Smooth muscle cell of the brain vasculature (primary cell): ENCODE measurements at regions not wholly inside any gene's neighbourhood (a gene's known extent, or its start where the extent isn't known, plus 50 kb on each side); places are given as distances from the start of the nearest gene placed in this dataset.
"Not testable (repeated sequence)": the region's sequence is repeated elsewhere in the genome, so short reads cannot be mapped to it uniquely, and the experiment has no call there.

Source experiments
- DNase-seq: peaks from one replicate; pipeline ENCODE4 v3.0.0-alpha.2; 2012; ENCODE audit warnings: low read depth, low spot score

DNA sequence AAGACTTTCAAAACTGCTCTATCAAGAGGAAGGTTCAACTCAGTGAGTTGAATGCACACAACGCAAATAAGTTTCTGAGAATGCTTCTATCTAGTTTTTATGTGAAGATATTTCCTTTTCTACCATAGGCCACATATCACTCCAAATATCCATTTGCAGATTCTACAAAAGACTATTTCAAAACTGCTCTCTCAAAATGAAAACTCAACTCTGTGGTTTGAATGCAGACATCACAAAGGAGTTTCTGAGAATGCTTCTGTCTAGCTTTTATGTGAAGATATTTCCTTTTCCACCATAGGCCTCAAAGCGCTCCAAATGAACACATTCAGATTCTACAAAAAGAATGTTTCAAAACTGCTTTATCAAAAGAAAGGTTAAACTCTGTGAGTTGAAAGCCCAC, 1093.1 kb upstream of the DEFB115 start:
- DNase-seq, result not testable (repeated sequence)

DNA sequence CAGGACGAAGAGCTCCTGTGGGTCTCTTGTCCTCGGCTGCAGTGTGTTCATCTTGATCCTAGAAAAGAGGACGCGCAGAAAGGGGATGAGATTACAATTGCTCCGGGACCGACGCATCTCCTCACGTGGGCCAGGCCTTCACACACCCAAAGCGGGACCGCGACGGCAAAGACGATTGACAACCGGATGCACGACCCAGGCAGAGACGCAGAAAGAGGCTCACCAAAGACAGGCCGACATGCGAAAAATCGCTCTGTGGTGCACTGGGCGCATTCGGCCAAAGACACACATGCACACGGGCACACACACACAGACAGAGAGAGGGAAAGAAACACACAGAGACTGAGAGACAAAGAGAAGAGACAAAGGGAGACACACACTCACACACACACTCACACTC, 1089.9 kb upstream of the DEFB115 start:
- no peak for DNase-seq

GRCh38 chr20:30168025-30168799, 1089.3 kb upstream of the DEFB115 start:
- DNase-seq, result no peak

GRCh38 chr20:30168800-30169138, 1088.7 kb upstream of the DEFB115 start:
- no peak for DNase-seq

- no peak for DNase-seq
Measured at GRCh38 chr20:30175681-30176080, 1081.8 kb upstream of the DEFB115 start.

GRCh38 chr20:30183124-30183523, 1074.3 kb upstream of the DEFB115 start:
- not testable (repeated sequence) for DNase-seq

DNA sequence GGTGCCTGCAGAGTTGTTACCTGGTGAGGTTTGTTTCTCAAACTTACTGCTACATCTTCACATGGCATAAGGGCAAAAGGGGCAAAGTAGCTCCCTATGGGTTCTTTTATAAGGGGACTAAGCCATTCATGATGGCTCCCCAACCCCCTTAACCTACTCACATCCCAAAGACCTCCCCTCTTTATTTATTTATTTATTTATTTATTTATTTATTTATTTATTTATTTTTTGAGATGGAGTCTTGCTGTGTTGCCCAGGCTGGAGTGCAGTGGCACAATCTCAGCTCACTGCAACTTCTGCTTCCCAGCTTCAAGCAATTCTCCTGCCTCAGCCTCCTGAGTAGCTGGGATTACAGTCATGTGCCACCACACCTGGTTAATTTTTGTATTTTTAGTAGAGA, 1065.7 kb upstream of the DEFB115 start:
- DNase-seq, result not testable (repeated sequence)

DNA sequence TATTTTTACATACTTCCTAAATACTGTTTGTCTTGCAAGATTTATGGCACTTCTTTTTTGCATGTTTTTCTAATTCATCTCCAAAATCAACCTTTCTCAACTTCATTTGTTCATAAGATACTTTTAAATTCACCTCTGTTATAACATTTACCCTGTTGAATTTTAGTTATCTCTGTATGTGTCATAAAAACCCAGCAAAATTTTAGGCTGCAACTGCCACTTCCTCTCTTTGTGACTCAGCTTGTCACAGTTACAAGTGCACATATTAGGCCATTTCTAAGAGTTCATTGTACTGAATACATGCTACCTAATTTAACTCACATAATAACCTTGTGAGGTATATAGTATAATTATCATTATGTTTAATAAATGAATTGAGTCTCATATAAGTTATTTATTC, 1023.0 kb upstream of the DEFB115 start:
- DNase-seq, result not testable (repeated sequence)

DNA sequence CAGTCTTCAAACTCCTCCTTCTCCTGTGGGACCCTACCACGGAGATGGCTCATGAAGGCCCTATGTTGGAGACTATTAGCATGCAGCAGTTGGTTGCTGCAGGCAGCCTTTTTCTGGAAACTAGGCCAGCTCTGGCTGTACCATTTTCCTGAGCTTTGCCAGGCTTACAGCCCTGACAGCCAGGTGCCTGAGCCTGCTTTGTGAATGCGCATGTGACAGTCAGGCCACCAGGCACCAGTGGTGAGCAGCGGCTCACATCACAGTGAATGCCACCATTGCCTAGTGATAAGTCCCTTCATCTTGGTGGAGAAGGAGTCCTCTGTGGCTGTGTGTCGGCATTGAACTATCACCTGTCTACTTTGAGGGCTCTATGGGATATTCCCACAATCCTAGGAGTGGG, 982.4 kb upstream of the DEFB115 start:
- not testable (repeated sequence) for DNase-seq

DNA sequence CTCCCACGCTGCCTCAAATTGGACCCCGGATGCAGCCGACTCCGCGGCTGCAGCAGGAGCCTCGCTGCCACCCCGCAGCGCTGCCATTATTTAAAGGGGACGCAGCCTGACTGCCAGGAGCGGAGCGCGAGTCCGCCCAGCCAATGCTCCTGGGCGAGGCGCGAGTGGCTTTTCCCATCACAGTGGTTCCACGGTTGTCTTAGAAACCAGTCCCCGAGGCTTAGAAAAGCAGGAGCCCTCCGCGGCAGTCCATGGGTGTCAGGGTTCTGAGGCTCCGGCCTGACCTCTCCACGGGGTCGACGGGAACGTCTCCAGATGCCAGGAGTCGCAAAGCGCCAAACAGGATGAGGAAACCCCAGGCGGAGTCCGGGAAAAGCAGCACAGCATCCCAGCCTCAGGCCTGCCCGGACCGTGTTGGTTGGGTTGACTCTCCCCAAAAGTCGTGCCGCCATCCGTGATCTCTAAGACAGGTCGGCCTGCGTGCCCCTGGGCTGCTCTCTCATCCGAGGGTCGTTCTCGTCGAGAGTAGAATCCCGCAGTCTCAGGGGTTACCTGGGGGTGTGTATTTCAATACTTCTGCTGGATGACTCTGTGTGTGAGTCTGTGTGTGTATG, 975.8 kb upstream of the DEFB115 start:
- DNase-seq, result no peak

DNA sequence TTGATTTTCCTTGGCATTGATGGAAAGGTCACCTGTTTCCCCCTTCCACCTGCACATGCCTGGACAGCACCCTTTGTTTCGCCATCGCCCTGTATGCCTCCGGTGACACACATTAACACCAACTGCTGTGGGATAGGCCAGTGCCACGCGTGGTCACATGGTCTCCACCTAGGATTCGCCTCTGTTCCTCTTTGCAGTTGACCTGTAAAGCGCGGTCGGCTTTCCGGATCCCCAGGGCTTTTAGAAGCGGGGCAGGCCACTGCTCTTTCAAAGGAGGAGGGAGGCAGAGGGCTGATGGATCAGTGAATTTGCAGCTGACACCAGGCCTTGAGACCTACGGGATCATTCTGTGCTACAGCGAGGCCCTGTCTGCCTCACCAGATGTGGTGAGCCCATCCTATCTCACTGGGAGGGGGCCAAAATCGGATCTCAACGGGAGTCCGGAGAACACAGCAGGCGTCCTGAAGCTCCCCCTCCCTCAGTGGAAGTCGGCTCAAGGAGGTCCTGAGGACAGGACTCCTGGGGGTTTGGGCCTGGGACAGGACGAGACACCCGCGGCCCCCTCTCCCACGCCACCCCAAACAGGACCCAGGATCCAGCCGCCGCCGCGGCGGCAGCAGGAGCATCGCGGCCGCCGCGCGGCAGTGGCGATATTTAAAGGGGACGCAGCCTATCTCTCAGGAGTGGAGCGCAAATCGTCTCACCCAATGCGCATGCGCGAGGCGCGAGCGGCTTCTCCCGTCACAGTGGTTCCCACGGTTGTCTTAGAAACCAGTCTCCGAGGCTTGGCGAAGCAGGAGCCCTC, 973.8 kb upstream of the DEFB115 start:
- not testable (repeated sequence) for DNase-seq

- DNase-seq, result no peak
Measured at GRCh38 chr20:30284281-30284905, 973.1 kb upstream of the DEFB115 start.

DNA sequence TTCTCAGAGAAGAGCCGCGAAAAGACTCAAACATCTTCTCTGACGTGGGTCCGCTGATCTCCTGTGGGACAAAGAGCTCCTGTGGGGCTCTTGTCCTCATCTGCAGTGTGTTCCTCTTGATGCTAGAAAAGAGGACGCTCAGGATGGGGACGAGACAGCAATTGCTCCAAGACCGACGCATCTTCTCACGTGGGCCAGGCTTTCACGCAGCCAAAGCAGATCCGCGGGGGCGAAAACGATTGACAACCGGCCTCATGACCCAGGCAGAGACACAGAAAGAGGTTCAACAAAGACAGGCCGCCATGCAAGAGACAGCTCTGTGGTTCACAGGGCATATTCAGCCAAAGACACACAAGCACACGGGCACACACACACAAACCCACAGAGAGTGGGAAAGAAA, 971.8 kb upstream of the DEFB115 start:
- DNase-seq, result no peak

- DNase-seq, result no peak
Measured at GRCh38 chr20:30286157-30286556, 971.3 kb upstream of the DEFB115 start.

DNA sequence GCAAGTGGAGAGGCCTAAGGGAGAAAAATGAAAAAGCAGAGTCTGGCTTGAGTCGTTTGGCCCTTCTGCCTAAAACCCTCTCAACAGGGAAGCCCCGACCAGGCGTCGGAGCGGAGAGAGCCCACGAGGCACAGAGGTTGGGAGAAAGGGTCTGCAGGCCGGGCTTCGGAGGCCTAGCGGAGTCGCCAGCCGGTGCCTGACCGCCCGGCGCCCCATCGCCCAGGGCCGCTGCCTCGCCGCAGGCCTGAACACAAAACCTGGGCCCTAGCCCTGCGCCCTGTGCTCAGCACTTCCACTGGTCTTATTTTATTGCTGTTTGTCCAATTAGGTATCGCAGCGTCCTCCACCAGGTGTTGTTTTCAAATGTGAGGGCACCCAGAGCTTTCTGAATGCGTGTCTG, 970.0 kb upstream of the DEFB115 start:
- DNase-seq, result not testable (repeated sequence)

DNA sequence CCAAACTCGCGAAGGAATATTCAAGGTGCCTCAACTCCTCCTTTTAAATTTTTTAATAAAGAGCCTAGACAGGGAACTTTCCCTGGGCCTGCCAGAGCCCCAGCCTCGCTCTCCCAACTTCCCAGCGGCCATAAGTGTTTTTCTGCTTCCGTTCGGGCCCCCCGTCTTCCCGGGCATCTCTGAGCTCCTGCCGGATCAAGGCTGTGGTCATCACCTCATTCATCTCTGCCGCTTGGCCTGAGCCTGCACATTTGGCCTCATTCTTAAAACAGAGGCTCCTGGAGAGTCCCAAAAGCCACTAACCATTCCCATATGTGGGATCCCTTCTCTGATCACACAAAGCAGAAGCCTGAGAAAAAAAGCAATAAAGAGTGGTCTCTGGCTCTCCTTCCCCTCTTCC, 969.1 kb upstream of the DEFB115 start:
- no peak for DNase-seq

DNA sequence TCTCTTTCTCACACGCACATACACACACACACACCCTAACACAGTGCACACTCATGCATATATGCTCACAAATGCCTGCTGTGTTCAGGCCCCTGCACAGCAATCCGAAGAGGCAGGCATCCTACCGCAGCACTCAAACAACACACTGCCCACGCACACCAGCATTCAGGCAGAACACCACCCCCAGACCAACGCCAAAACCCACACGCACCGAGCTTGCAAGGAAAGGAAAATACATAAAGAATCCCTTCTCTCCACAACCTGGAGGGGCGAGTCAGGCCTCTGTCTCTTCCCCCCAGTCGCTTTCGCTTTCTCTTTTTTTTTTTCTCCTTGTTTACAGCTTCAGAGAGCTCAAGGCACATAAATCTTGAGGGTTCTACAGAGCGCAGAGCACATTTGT, 968.4 kb upstream of the DEFB115 start:
- not testable (repeated sequence) for DNase-seq

GRCh38 chr20:30289711-30290141, 967.7 kb upstream of the DEFB115 start:
- not testable (repeated sequence) for DNase-seq

DNA sequence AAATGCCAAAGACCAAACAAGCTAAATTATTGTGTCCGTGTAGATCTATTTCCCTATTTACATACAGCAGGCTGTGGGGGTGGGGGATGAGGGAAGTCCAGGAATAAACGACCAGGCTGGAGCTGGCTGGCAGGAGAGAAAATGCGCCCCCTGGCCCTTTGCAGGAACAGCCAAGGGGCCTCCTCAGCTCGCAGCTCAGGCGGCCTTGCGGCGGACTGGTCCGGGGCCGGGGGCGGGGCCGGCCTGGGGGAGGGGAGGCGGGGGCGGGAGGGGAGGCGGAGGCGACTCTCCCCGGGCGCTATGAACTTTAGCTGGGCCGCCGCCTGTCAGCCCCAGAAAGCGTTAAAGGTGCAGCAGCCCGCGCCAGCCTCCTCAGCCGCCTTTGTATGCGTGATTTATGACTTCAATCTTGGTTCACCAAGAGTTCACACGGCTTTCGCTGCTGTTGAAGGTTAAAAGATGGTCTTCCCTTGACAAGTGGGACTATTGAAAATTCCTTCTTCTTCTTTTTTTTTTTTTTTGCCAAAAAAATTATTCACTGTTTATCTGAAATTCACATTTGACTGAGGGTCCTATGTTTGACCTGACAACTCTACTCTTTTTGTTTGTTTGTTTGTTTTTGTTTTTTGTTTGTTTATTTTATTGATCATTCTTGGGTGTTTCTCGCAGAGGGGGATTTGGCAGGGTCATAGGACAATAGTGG, 967.0 kb upstream of the DEFB115 start:
- DNase-seq, result peak; percentile 7

- DNase-seq, result not testable (repeated sequence)
Measured at GRCh38 chr20:30291064-30291379, 966.4 kb upstream of the DEFB115 start.

- not testable (repeated sequence) for DNase-seq
Measured at GRCh38 chr20:30291686-30292085, 965.8 kb upstream of the DEFB115 start.

- not testable (repeated sequence) for DNase-seq
Measured at GRCh38 chr20:30295396-30295795, 962.1 kb upstream of the DEFB115 start.
